IMR-90 (cell line): ENCODE measurements at regions not wholly inside any gene's neighbourhood (a gene's known extent, or its start where the extent isn't known, plus 50 kb on each side); places are given as distances from the start of the nearest gene placed in this dataset.

Experiments used
- ATAC-seq: fragments of 200-7000 bp; cut with Tn5 transposase; 2 replicates; pipeline ENCODE4 v1.9.1; 2020; ENCODE audit warnings: low read depth, mild to moderate bottlenecking, moderate library complexity
- BruUV-seq: library from RNA; stranded (reverse); fragments of 400-500 nt; replicated peaks from 2 replicates; lab custom pipeline; 2021; lab: Mats Ljungman, UMichigan
- CTCF ChIA-PET: fragments of 300-600 bp; formaldehyde crosslinking; extraction: SDS; loops from one replicate; lab custom pipeline; 2021; ENCODE audit warnings: antibody characterized with exemption; lab: Yijun Ruan, JAX
- POLR2A ChIA-PET: fragments of 300-600 bp; sonication (Branson Sonifier 250); formaldehyde crosslinking; loops from one replicate; lab custom pipeline; 2022; ENCODE audit warnings: antibody characterized with exemption; ENCODE audit not compliant: unreplicated experiment; lab: Charles Lee
- DNase-seq: peaks from one replicate; pipeline ENCODE4 v3.0.0; 2013
- H2AFZ ChIP-seq: replicated peaks from 2 replicates; pipeline ENCODE3; 2013; ENCODE audit warnings: low read length, mild to moderate bottlenecking; ENCODE audit not compliant: poor library complexity
- H2AK5ac ChIP-seq: 2 replicates; pipeline ENCODE4 v1.6.1; 2013; ENCODE audit warnings: low read depth, low read length, inconsistent platforms
- H2AK9ac ChIP-seq: replicated peaks from 2 replicates; pipeline ENCODE3; 2013; ENCODE audit warnings: mild to moderate bottlenecking, low read depth, low read length, moderate library complexity; ENCODE audit not compliant: poor library complexity
- H2BK120ac ChIP-seq: 2 replicates; pipeline ENCODE4 v1.6.1; 2013; ENCODE audit warnings: low read depth, low read length, inconsistent platforms
- H2BK15ac ChIP-seq: 3 replicates; pipeline ENCODE4 v1.6.1; 2013; ENCODE audit warnings: low read depth, low read length, inconsistent platforms
- H2BK20ac ChIP-seq: 2 replicates; pipeline ENCODE4 v1.6.1; 2013; ENCODE audit warnings: low read depth, mild to moderate bottlenecking, inconsistent platforms, low read length, moderate library complexity
- H2BK5ac ChIP-seq: 2 replicates; pipeline ENCODE4 v1.6.1; 2013; ENCODE audit warnings: mild to moderate bottlenecking, low read depth, low read length, inconsistent platforms; ENCODE audit not compliant: poor library complexity, severe bottlenecking
- H3K14ac ChIP-seq: replicated peaks from 2 replicates; pipeline ENCODE4 v1.6.1; 2013; ENCODE audit warnings: low read depth, low read length, inconsistent platforms
- H3K18ac ChIP-seq: 2 replicates; pipeline ENCODE4 v1.6.1; 2013; ENCODE audit warnings: low read depth, low read length, control low read depth
- H3K23ac ChIP-seq: 2 replicates; pipeline ENCODE4 v1.6.1; 2013; ENCODE audit warnings: low read depth, low read length, inconsistent platforms
- H3K27ac ChIP-seq: 2 replicates; pipeline ENCODE4 v1.5.1; 2013; ENCODE audit warnings: mild to moderate bottlenecking, control low read depth, low read length; ENCODE audit not compliant: insufficient read depth
- H3K27me3 ChIP-seq: 2 replicates; pipeline ENCODE4 v1.6.1; 2013; ENCODE audit warnings: low read length; ENCODE audit not compliant: control insufficient read depth, insufficient read depth
- H3K36me3 ChIP-seq: 2 replicates; pipeline ENCODE4 v1.6.1; 2013; ENCODE audit warnings: low read length, mixed read lengths; ENCODE audit not compliant: control insufficient read depth, insufficient read depth
- H3K4ac ChIP-seq: 2 replicates; pipeline ENCODE4 v1.6.1; 2013; ENCODE audit warnings: low read depth, low read length, inconsistent platforms
- H3K4me1 ChIP-seq: 2 replicates; pipeline ENCODE4 v1.6.1; 2013; ENCODE audit warnings: low read length, mixed read lengths; ENCODE audit not compliant: control insufficient read depth, insufficient read depth
- H3K4me2 ChIP-seq: 2 replicates; pipeline ENCODE4 v1.6.1; 2013; ENCODE audit warnings: low read depth, mild to moderate bottlenecking, control low read depth, low read length, moderate library complexity
- H3K4me3 ChIP-seq: 2 replicates; pipeline ENCODE4 v1.5.1; 2013; ENCODE audit warnings: low read depth, mild to moderate bottlenecking, control low read depth, low read length, moderate library complexity; ENCODE audit not compliant: insufficient read depth
- H3K56ac ChIP-seq: 2 replicates; pipeline ENCODE4 v1.6.1; 2013; ENCODE audit warnings: low read length, inconsistent platforms; ENCODE audit not compliant: insufficient read depth; ENCODE audit errors: extremely low read depth
- H3K79me1 ChIP-seq, 2 experiments: 2 replicates each; pipeline ENCODE4 v1.6.1; 2013; ENCODE audit warnings: low read length in 2 of 2, inconsistent platforms in 1 of 2, low read depth in 1 of 2
- H3K9ac ChIP-seq: 2 replicates; pipeline ENCODE4 v1.6.1; 2013; ENCODE audit warnings: low read depth, low read length, control low read depth
- H3K9me1 ChIP-seq: 2 replicates; pipeline ENCODE4 v1.6.1; 2013; ENCODE audit warnings: low read length, inconsistent platforms; ENCODE audit not compliant: insufficient read depth
- H3K9me3 ChIP-seq: 2 replicates; pipeline ENCODE4 v1.6.1; 2013; ENCODE audit warnings: low read length; ENCODE audit not compliant: control insufficient read depth, insufficient read depth
- H4K20me1 ChIP-seq: 2 replicates; pipeline ENCODE4 v1.6.1; 2013; ENCODE audit warnings: low read length, inconsistent platforms; ENCODE audit not compliant: insufficient read depth
- H4K5ac ChIP-seq: 2 replicates; pipeline ENCODE4 v1.6.1; 2013; ENCODE audit warnings: mild to moderate bottlenecking, low read depth, low read length, control low read depth
- H4K8ac ChIP-seq, 2 experiments: 2 replicates each; pipeline ENCODE4 v1.6.1; 2013; ENCODE audit warnings: low read depth in 2 of 2, low read length in 2 of 2, control low read depth in 1 of 2, inconsistent platforms in 1 of 2
- H4K91ac ChIP-seq: 2 replicates; pipeline ENCODE4 v1.6.1; 2013; ENCODE audit warnings: low read depth, low read length, inconsistent platforms; ENCODE audit not compliant: insufficient read depth
- BHLHE40 ChIP-seq: fragments of 150-350 bp; IDR thresholded peaks from 2 replicates; pipeline ENCODE4 v1.6.1; 2016; ENCODE audit warnings: mild to moderate bottlenecking, low read depth, low read length
- CEBPB ChIP-seq: IDR thresholded peaks from 2 replicates; pipeline ENCODE4 v1.6.1; 2012; ENCODE audit warnings: low read depth, low read length, improper control_type of control experiment
- CHD1 ChIP-seq: IDR thresholded peaks from 2 replicates; pipeline ENCODE4 v1.6.1; 2012; ENCODE audit warnings: low read depth, low read length, improper control_type of control experiment
- ELK1 ChIP-seq: fragments of 150-350 bp; IDR thresholded peaks from 2 replicates; pipeline ENCODE4 v1.6.1; 2016; ENCODE audit warnings: low read depth, mild to moderate bottlenecking, low read length, moderate library complexity, borderline replicate concordance
- FOS ChIP-seq: fragments of 150-350 bp; IDR thresholded peaks from 2 replicates; pipeline ENCODE4 v1.6.1; 2016; ENCODE audit warnings: low read depth, low read length
- MAFK ChIP-seq: IDR thresholded peaks from 2 replicates; pipeline ENCODE4 v1.6.1; 2012; ENCODE audit warnings: low read depth, low read length, improper control_type of control experiment
- MAZ ChIP-seq: IDR thresholded peaks from 2 replicates; pipeline ENCODE4 v1.6.1; 2012; ENCODE audit warnings: low read depth, mild to moderate bottlenecking, low read length, improper control_type of control experiment, moderate library complexity, borderline replicate concordance
- MXI1 ChIP-seq: IDR thresholded peaks from 2 replicates; pipeline ENCODE4 v1.6.1; 2012; ENCODE audit warnings: low read depth, mild to moderate bottlenecking, low read length, moderate library complexity, borderline replicate concordance
- NFE2L2 ChIP-seq: fragments of 150-350 bp; IDR thresholded peaks from 2 replicates; pipeline ENCODE4 v1.6.1; 2016; ENCODE audit warnings: low read depth, mild to moderate bottlenecking, low read length
- POLR2A ChIP-seq: IDR thresholded peaks from 2 replicates; pipeline ENCODE4 v1.6.1; 2012; ENCODE audit warnings: mild to moderate bottlenecking, low read depth, low read length
- RAD21 ChIP-seq: IDR thresholded peaks from 2 replicates; pipeline ENCODE4 v1.6.1; 2012; ENCODE audit warnings: low read length, improper control_type of control experiment
- RCOR1 ChIP-seq: IDR thresholded peaks from 2 replicates; pipeline ENCODE4 v1.6.1; 2012; ENCODE audit warnings: mild to moderate bottlenecking, low read length, improper control_type of control experiment; ENCODE audit not compliant: insufficient replicate concordance
- RFX5 ChIP-seq: IDR thresholded peaks from 2 replicates; pipeline ENCODE4 v1.8.0; 2012; ENCODE audit warnings: low read depth, mild to moderate bottlenecking, low read length, moderate library complexity
- SMC3 ChIP-seq: fragments of 150-350 bp; IDR thresholded peaks from 2 replicates; pipeline ENCODE4 v1.6.1; 2016; ENCODE audit warnings: low read depth, mild to moderate bottlenecking, antibody characterized with exemption, low read length, moderate library complexity
- WGBS, 2 experiments: methylation state at CpG; one replicate each; pipeline versions ENCODE4 v1.1.5 to v1.1.7; 2013; ENCODE audit warnings: missing lambda C conversion rate in 2 of 2; ENCODE audit not compliant: insufficient read length in 1 of 2; ENCODE audit errors: extremely low coverage in 2 of 2; 5-methylcytosine and 5-hydroxymethylcytosine counted together
- dilution Hi-C: fragments of 300-500 bp; cut with HindIII; formaldehyde crosslinking; loops from one replicate; pipeline ENCODE4 v1.14.3; 2018; ENCODE audit warnings: low sequenced_read_pairs; ENCODE audit not compliant: unreplicated experiment
- in situ Hi-C: fragments of 300-500 bp; cut with MboI; formaldehyde crosslinking; loops from 3 replicates; pipeline ENCODE4 v1.14.3; 2019; ENCODE audit warnings: low sequenced_read_pairs, inconsistent platforms, mixed read lengths
- intact Hi-C: fragments of 100-400 bp; cut with micrococcal nuclease; formaldehyde crosslinking; loops from 2 replicates; pipeline ENCODE4 v1.10.0; 2022
- TF ChIP-seq, protein P1 (sequence below): fragments of 150-350 bp; IDR thresholded peaks from 2 replicates; pipeline ENCODE4 v1.6.1; 2017; ENCODE audit warnings: mild to moderate bottlenecking, antibody characterized with exemption, low read length, low read depth
- TF ChIP-seq, protein P2 (sequence below): conservative IDR thresholded peaks from 2 replicates; pipeline ENCODE4 v1.5.1; 2012; ENCODE audit warnings: mild to moderate bottlenecking, low read depth, low read length, improper control_type of control experiment

DNA sequence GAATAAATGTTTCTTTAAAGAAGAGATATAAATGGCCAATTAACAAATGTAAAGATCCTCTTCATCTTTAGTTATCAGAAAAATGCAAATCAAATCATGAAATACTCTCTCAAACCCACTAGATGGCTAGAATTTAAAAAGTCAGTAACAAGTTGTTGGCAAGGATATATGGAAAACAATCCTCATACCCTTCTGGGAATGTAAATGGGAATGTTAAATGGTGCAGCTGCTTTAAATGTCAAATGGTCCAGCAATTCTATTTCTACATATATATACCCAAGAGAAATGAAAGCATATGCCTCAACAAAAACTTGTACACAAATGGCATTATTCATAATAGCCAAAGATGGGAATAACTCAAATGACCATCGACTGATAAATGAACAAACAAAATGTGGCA, 283.5 kb downstream of the RWDD3 start:
- no peak overlapping the region for H3K4ac ChIP-seq
- ATAC-seq (no peak), DNase-seq (no peak)
- H3K9ac ChIP-seq, result no peak overlapping the region
- H4K5ac ChIP-seq, result no peak overlapping the region
- H3K56ac ChIP-seq, result no peak overlapping the region
- no peak overlapping the region for H3K4me3 ChIP-seq
- H3K27me3 ChIP-seq, result no peaks in the 10 kb centered on the region
- no peak overlapping the region for H2BK15ac ChIP-seq
- CTCF ChIA-PET, result no interaction called here
- TF ChIP-seq RAD21 (no peak), MAFK (no peak), MAZ (no peak), FOS (no peak), RCOR1 (no peak), MXI1 (no peak), ELK1 (no peak), CEBPB (no peak), SMC3 (no peak), NFE2L2 (no peak), CHD1 (no peak), POLR2A (no peak), BHLHE40 (no peak), RFX5 (no peak)
- TF ChIP-seq, protein P1, sequence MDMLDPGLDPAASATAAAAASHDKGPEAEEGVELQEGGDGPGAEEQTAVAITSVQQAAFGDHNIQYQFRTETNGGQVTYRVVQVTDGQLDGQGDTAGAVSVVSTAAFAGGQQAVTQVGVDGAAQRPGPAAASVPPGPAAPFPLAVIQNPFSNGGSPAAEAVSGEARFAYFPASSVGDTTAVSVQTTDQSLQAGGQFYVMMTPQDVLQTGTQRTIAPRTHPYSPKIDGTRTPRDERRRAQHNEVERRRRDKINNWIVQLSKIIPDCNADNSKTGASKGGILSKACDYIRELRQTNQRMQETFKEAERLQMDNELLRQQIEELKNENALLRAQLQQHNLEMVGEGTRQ, result no peak
- TF ChIP-seq, protein P2, sequence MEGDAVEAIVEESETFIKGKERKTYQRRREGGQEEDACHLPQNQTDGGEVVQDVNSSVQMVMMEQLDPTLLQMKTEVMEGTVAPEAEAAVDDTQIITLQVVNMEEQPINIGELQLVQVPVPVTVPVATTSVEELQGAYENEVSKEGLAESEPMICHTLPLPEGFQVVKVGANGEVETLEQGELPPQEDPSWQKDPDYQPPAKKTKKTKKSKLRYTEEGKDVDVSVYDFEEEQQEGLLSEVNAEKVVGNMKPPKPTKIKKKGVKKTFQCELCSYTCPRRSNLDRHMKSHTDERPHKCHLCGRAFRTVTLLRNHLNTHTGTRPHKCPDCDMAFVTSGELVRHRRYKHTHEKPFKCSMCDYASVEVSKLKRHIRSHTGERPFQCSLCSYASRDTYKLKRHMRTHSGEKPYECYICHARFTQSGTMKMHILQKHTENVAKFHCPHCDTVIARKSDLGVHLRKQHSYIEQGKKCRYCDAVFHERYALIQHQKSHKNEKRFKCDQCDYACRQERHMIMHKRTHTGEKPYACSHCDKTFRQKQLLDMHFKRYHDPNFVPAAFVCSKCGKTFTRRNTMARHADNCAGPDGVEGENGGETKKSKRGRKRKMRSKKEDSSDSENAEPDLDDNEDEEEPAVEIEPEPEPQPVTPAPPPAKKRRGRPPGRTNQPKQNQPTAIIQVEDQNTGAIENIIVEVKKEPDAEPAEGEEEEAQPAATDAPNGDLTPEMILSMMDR, result no peak
- H2AFZ ChIP-seq, result no peak overlapping the region
- H3K14ac ChIP-seq, result no peak overlapping the region
- intact Hi-C loops (loop anchor here (2.0 kb wide), 1 partner anchor 19 kb away; no protein-coding TSS in a partner anchor), dilution Hi-C loops (no loop called here), in situ Hi-C loops (no loop called here)
- no peak overlapping the region for H2AK5ac ChIP-seq
- H3K4me2 ChIP-seq, result no peak overlapping the region
- no peak overlapping the region for H2BK20ac ChIP-seq
- BruUV-seq, result no TSS peak
- H4K8ac ChIP-seq, result no peak overlapping the region
- H3K23ac ChIP-seq, result no peak overlapping the region
- H2BK5ac ChIP-seq, result no peak overlapping the region
- POLR2A ChIA-PET, result no interaction called here
- WGBS, 2 experiments, result no CpG with 5 or more reads among the region's 1 CpG
- no peak overlapping the region for H3K27ac ChIP-seq
- no peak overlapping the region for H2BK120ac ChIP-seq
- no peak overlapping the region for H2AK9ac ChIP-seq
- H3K9me1 ChIP-seq, result no peaks in the 10 kb centered on the region
- H4K91ac ChIP-seq, result no peak overlapping the region
- H3K4me1 ChIP-seq, result no peaks in the 10 kb centered on the region
- no peaks in the 10 kb centered on the region for H3K36me3 ChIP-seq
- no peaks in the 10 kb centered on the region for H3K79me1 ChIP-seq
- no peaks in the 10 kb centered on the region for H3K9me3 ChIP-seq
- no peaks in the 10 kb centered on the region for H4K20me1 ChIP-seq
- H3K18ac ChIP-seq, result no peak overlapping the region
